HEK293 (cell line): ENCODE measurements at regions not wholly inside any gene's neighbourhood (a gene's known extent, or its start where the extent isn't known, plus 50 kb on each side); places are given as distances from the start of the nearest gene placed in this dataset.

Source experiments
- CTCF ChIA-PET: fragments of 350-600 bp; formaldehyde crosslinking; extraction: SDS; loops from one replicate; lab custom pipeline; 2021; ENCODE audit warnings: antibody characterized with exemption; lab: Yijun Ruan, JAX
- POLR2A ChIA-PET: fragments of 300-600 bp; formaldehyde crosslinking; extraction: SDS; loops from one replicate; lab custom pipeline; 2020; ENCODE audit warnings: antibody characterized with exemption, inconsistent platforms; lab: Yijun Ruan, JAX
- H3K27ac ChIP-seq: fragments of 200-500 bp; sonication (Bioruptor generic); 2 replicates; pipeline ENCODE4 v1.5.1; 2014; ENCODE audit warnings: low read depth, low read length, control low read depth, inconsistent platforms; ENCODE audit errors: extremely low read depth
- H3K36me3 ChIP-seq, 2 experiments: fragments of 200-500 bp in 1 of 2; sonication (Bioruptor generic) in 1 of 2; 1 replicate in 1 of 2; 2 replicates in 1 of 2; pipeline ENCODE4 v1.5.1; 2014 to 2017; ENCODE audit warnings: inconsistent platforms in 2 of 2, low read length in 2 of 2; ENCODE audit not compliant: control insufficient read depth in 2 of 2, insufficient read depth in 1 of 2
- H3K4me1 ChIP-seq: fragments of 200-500 bp; sonication (Bioruptor generic); 2 replicates; pipeline ENCODE4 v1.5.1; 2014; ENCODE audit warnings: mild to moderate bottlenecking, low read length, inconsistent platforms; ENCODE audit not compliant: control insufficient read depth, insufficient read depth
- H3K4me3 ChIP-seq: 2 replicates; pipeline ENCODE4 v1.5.1; 2011; ENCODE audit warnings: low read depth, mild to moderate bottlenecking, control low read depth, low read length, moderate library complexity
- H3K9me3 ChIP-seq: fragments of 200-500 bp; sonication (Bioruptor generic); 2 replicates; pipeline ENCODE4 v1.5.1; 2014; ENCODE audit warnings: low read depth, low read length, inconsistent platforms; ENCODE audit not compliant: control insufficient read depth, insufficient read depth
- KLF10 ChIP-seq: fragments of 450-650 bp; IDR thresholded peaks from 2 replicates; pipeline ENCODE4 v1.5.1; 2018; ENCODE audit warnings: missing biosample characterization, mild to moderate bottlenecking, missing genetic modification characterization
- PRDM1 ChIP-seq: fragments of 450-650 bp; formaldehyde crosslinking; IDR thresholded peaks from 2 replicates; pipeline ENCODE4; 2016; ENCODE audit warnings: missing biosample characterization, missing genetic modification characterization
- SP7 ChIP-seq: fragments of 450-650 bp; formaldehyde crosslinking; IDR thresholded peaks from 2 replicates; pipeline ENCODE4 v1.5.1; 2016; ENCODE audit warnings: missing biosample characterization, missing genetic modification characterization
- ZEB2 ChIP-seq: fragments of 450-650 bp; formaldehyde crosslinking; IDR thresholded peaks from 2 replicates; pipeline ENCODE4 v1.5.1; 2016; ENCODE audit warnings: missing biosample characterization, missing genetic modification characterization
- ZFP3 ChIP-seq: fragments of 450-650 bp; formaldehyde crosslinking; IDR thresholded peaks from 2 replicates; pipeline ENCODE4 v1.5.1; 2016; ENCODE audit warnings: low read depth, missing biosample characterization, missing genetic modification characterization
- ZNF10 ChIP-seq: fragments of 450-650 bp; formaldehyde crosslinking; IDR thresholded peaks from 2 replicates; pipeline ENCODE4 v1.5.1; 2017; ENCODE audit warnings: missing biosample characterization, missing genetic modification characterization
- ZNF16 ChIP-seq: fragments of 450-650 bp; formaldehyde crosslinking; IDR thresholded peaks from 2 replicates; pipeline ENCODE4 v1.5.1; 2016; ENCODE audit warnings: low read depth, missing biosample characterization, missing genetic modification characterization
- ZNF221 ChIP-seq: fragments of 450-650 bp; formaldehyde crosslinking; IDR thresholded peaks from 2 replicates; pipeline ENCODE4 v1.5.1; 2017; ENCODE audit warnings: missing biosample characterization, missing genetic modification characterization, borderline replicate concordance
- ZNF416 ChIP-seq: fragments of 450-650 bp; formaldehyde crosslinking; IDR thresholded peaks from 2 replicates; pipeline ENCODE4 v1.5.1; 2016; ENCODE audit warnings: missing biosample characterization, missing genetic modification characterization
- ZNF48 ChIP-seq: fragments of 450-650 bp; formaldehyde crosslinking; IDR thresholded peaks from 2 replicates; pipeline ENCODE4 v1.5.1; 2016; ENCODE audit warnings: missing biosample characterization, missing genetic modification characterization
- ZNF544 ChIP-seq: fragments of 450-650 bp; formaldehyde crosslinking; IDR thresholded peaks from 2 replicates; pipeline ENCODE4 v1.5.0; 2017; ENCODE audit warnings: missing biosample characterization, missing genetic modification characterization
- ZNF548 ChIP-seq: fragments of 450-650 bp; formaldehyde crosslinking; IDR thresholded peaks from 2 replicates; pipeline ENCODE4 v1.5.1; 2016; ENCODE audit warnings: missing biosample characterization, missing genetic modification characterization
- ZNF571 ChIP-seq: fragments of 450-650 bp; formaldehyde crosslinking; IDR thresholded peaks from 2 replicates; pipeline ENCODE4 v1.5.0; 2017; ENCODE audit warnings: missing biosample characterization, missing genetic modification characterization
- ZNF600 ChIP-seq: fragments of 450-650 bp; formaldehyde crosslinking; IDR thresholded peaks from 2 replicates; pipeline ENCODE4 v1.5.1; 2016; ENCODE audit warnings: missing biosample characterization, missing genetic modification characterization
- ZNF610 ChIP-seq: fragments of 450-650 bp; formaldehyde crosslinking; IDR thresholded peaks from 2 replicates; pipeline ENCODE4 v1.5.1; 2016; ENCODE audit warnings: missing biosample characterization, missing genetic modification characterization, borderline replicate concordance
- ZNF670 ChIP-seq: fragments of 450-650 bp; formaldehyde crosslinking; IDR thresholded peaks from 2 replicates; pipeline ENCODE4 v1.5.1; 2016; ENCODE audit warnings: missing biosample characterization, missing genetic modification characterization, low read depth
- ZNF776 ChIP-seq: fragments of 450-650 bp; formaldehyde crosslinking; IDR thresholded peaks from 2 replicates; pipeline ENCODE4 v1.5.0; 2017; ENCODE audit warnings: missing biosample characterization, missing genetic modification characterization, borderline replicate concordance
- ZNF791 ChIP-seq: fragments of 450-650 bp; formaldehyde crosslinking; IDR thresholded peaks from 2 replicates; pipeline ENCODE4 v1.5.1; 2016; ENCODE audit warnings: missing biosample characterization, missing genetic modification characterization
- ZNF792 ChIP-seq: fragments of 450-650 bp; formaldehyde crosslinking; IDR thresholded peaks from 2 replicates; pipeline ENCODE4 v1.5.1; 2016; ENCODE audit warnings: missing biosample characterization, missing genetic modification characterization
- ZNF830 ChIP-seq: fragments of 450-650 bp; IDR thresholded peaks from 2 replicates; pipeline ENCODE4 v1.5.0; 2018; ENCODE audit warnings: missing biosample characterization, missing genetic modification characterization, low read depth, mild to moderate bottlenecking, moderate library complexity
- ZSCAN23 ChIP-seq: fragments of 450-650 bp; formaldehyde crosslinking; IDR thresholded peaks from 2 replicates; pipeline ENCODE4 v1.5.1; 2016; ENCODE audit warnings: missing biosample characterization, missing genetic modification characterization
- ZSCAN30 ChIP-seq: fragments of 450-650 bp; IDR thresholded peaks from 2 replicates; pipeline ENCODE4 v1.5.1; 2018; ENCODE audit warnings: missing biosample characterization, mild to moderate bottlenecking, missing genetic modification characterization, moderate library complexity
- TF ChIP-seq, protein P1 (sequence below): fragments of 450-650 bp; formaldehyde crosslinking; IDR thresholded peaks from 2 replicates; pipeline ENCODE4 v1.5.1; 2017; ENCODE audit warnings: missing biosample characterization, missing genetic modification characterization
- TF ChIP-seq, protein P2 (sequence below): fragments of 450-650 bp; formaldehyde crosslinking; IDR thresholded peaks from 2 replicates; pipeline ENCODE4 v1.5.1; 2016; ENCODE audit warnings: missing biosample characterization, missing genetic modification characterization
- TF ChIP-seq, protein P3 (sequence below): fragments of 450-650 bp; formaldehyde crosslinking; IDR thresholded peaks from 2 replicates; pipeline ENCODE4 v1.5.1; 2016; ENCODE audit warnings: missing biosample characterization, missing genetic modification characterization
- TF ChIP-seq, protein P4 (sequence below): fragments of 450-650 bp; formaldehyde crosslinking; IDR thresholded peaks from 2 replicates; pipeline ENCODE4 v1.5.1; 2016; ENCODE audit warnings: missing biosample characterization, missing genetic modification characterization
- TF ChIP-seq, protein P5 (sequence below): fragments of 450-650 bp; formaldehyde crosslinking; IDR thresholded peaks from 2 replicates; pipeline ENCODE4 v1.5.1; 2016; ENCODE audit warnings: missing biosample characterization, missing genetic modification characterization

DNA sequence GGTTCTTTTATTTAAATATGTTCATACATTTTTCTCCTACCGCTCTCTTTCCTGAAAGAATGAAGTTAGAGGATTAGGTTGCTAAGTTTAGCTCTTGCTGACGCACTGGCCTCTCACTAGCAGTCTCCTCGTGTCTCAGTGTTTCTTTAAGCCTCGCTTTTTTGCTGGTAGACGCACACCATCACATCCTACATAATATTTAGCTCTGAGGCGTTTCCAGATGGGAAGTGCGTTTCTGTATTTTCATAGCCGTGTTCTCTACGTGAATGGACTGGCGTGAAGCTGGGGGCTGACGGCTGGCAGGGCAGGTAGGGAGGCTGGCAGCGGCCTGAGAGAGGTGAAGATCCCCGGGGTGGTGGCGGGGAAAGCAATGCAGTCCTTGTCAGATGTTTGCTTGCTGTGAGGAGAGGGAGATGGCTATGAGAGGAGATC, 79.2 kb upstream of the SPRY4 start:
- no peak overlapping the region for H3K4me3 ChIP-seq
- no peaks in the 10 kb centered on the region for H3K4me1 ChIP-seq
- no peak overlapping the region for H3K27ac ChIP-seq
- POLR2A ChIA-PET, result no interaction called here
- CTCF ChIA-PET, result no interaction called here
- H3K9me3 ChIP-seq, result no peaks in the 10 kb centered on the region
- no peaks in the 10 kb centered on the region for H3K36me3 ChIP-seq
- TF ChIP-seq ZNF610 (no peak), ZSCAN23 (no peak), ZSCAN30 (tag by site-specific recombination) (no peak), ZNF16 (tag by site-specific recombination) (no peak), ZNF830 (tag by site-specific recombination) (no peak), ZNF544 (tag by site-specific recombination) (no peak), ZNF221 (tag by site-specific recombination) (no peak), ZNF670 (tag by site-specific recombination) (no peak), ZNF48 (no peak), ZFP3 (no peak), ZNF776 (tag by site-specific recombination) (no peak), ZNF548 (tag by site-specific recombination) (no peak), SP7 (tag by site-specific recombination) (no peak)
- TF ChIP-seq, protein P1, sequence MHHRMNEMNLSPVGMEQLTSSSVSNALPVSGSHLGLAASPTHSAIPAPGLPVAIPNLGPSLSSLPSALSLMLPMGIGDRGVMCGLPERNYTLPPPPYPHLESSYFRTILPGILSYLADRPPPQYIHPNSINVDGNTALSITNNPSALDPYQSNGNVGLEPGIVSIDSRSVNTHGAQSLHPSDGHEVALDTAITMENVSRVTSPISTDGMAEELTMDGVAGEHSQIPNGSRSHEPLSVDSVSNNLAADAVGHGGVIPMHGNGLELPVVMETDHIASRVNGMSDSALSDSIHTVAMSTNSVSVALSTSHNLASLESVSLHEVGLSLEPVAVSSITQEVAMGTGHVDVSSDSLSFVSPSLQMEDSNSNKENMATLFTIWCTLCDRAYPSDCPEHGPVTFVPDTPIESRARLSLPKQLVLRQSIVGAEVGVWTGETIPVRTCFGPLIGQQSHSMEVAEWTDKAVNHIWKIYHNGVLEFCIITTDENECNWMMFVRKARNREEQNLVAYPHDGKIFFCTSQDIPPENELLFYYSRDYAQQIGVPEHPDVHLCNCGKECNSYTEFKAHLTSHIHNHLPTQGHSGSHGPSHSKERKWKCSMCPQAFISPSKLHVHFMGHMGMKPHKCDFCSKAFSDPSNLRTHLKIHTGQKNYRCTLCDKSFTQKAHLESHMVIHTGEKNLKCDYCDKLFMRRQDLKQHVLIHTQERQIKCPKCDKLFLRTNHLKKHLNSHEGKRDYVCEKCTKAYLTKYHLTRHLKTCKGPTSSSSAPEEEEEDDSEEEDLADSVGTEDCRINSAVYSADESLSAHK (tag by site-specific recombination), result no peak
- TF ChIP-seq, protein P2, sequence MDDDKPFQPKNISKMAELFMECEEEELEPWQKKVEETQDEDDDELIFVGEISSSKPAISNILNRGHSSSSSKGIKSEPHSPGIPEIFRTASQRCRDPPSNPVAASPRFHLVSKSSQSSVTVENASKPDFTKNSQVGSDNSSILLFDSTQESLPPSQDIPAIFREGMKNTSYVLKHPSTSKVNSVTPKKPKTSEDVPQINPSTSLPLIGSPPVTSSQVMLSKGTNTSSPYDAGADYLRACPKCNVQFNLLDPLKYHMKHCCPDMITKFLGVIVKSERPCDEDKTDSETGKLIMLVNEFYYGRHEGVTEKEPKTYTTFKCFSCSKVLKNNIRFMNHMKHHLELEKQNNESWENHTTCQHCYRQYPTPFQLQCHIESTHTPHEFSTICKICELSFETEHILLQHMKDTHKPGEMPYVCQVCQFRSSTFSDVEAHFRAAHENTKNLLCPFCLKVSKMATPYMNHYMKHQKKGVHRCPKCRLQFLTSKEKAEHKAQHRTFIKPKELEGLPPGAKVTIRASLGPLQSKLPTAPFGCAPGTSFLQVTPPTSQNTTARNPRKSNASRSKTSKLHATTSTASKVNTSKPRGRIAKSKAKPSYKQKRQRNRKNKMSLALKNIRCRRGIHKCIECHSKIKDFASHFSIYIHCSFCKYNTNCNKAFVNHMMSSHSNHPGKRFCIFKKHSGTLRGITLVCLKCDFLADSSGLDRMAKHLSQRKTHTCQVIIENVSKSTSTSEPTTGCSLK (tag by site-specific recombination), result no peak
- TF ChIP-seq, protein P3, sequence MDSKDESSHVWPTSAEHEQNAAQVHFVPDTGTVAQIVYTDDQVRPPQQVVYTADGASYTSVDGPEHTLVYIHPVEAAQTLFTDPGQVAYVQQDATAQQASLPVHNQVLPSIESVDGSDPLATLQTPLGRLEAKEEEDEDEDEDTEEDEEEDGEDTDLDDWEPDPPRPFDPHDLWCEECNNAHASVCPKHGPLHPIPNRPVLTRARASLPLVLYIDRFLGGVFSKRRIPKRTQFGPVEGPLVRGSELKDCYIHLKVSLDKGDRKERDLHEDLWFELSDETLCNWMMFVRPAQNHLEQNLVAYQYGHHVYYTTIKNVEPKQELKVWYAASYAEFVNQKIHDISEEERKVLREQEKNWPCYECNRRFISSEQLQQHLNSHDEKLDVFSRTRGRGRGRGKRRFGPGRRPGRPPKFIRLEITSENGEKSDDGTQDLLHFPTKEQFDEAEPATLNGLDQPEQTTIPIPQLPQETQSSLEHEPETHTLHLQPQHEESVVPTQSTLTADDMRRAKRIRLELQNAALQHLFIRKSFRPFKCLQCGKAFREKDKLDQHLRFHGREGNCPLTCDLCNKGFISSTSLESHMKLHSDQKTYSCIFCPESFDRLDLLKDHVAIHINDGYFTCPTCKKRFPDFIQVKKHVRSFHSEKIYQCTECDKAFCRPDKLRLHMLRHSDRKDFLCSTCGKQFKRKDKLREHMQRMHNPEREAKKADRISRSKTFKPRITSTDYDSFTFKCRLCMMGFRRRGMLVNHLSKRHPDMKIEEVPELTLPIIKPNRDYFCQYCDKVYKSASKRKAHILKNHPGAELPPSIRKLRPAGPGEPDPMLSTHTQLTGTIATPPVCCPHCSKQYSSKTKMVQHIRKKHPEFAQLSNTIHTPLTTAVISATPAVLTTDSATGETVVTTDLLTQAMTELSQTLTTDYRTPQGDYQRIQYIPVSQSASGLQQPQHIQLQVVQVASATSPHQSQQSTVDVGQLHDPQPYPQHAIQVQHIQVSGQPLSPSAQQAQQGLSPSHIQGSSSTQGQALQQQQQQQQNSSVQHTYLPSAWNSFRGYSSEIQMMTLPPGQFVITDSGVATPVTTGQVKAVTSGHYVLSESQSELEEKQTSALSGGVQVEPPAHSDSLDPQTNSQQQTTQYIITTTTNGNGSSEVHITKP (tag by site-specific recombination), result no peak

DNA sequence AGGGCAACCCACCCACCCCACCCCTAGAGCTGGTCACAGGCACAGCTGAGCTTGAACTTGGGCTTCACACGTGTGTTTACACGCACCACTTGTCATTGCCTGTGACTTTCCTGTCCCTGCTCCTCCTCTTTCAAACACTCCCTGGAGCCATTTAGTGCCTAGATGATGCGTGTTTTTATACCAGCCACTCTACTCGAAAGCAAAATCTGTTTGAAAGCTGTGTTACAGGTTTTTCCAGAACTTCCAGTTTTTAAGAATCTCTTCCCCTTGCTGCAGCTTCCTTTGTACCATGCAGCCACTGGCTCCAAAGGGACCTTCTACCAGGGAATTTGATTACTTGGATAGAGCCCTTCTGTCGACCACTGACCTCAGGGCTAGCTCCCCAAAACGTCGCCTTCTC, 78.8 kb upstream of the SPRY4 start:
- no peaks in the 10 kb centered on the region for H3K9me3 ChIP-seq
- no peak overlapping the region for H3K27ac ChIP-seq
- POLR2A ChIA-PET, result no interaction called here
- no peak overlapping the region for H3K4me3 ChIP-seq
- no peaks in the 10 kb centered on the region for H3K36me3 ChIP-seq
- no peaks in the 10 kb centered on the region for H3K4me1 ChIP-seq
- CTCF ChIA-PET, result no interaction called here
- TF ChIP-seq, protein P4, sequence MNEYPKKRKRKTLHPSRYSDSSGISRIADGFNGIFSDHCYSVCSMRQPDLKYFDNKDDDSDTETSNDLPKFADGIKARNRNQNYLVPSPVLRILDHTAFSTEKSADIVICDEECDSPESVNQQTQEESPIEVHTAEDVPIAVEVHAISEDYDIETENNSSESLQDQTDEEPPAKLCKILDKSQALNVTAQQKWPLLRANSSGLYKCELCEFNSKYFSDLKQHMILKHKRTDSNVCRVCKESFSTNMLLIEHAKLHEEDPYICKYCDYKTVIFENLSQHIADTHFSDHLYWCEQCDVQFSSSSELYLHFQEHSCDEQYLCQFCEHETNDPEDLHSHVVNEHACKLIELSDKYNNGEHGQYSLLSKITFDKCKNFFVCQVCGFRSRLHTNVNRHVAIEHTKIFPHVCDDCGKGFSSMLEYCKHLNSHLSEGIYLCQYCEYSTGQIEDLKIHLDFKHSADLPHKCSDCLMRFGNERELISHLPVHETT (tag by site-specific recombination), result no peak
- TF ChIP-seq ZEB2 (tag by site-specific recombination) (no peak), ZNF571 (tag by site-specific recombination) (no peak), ZNF791 (tag by site-specific recombination) (no peak), ZNF10 (no peak), PRDM1 (tag by site-specific recombination) (no peak), ZNF416 (tag by site-specific recombination) (no peak), ZNF600 (tag by site-specific recombination) (no peak), KLF10 (tag by site-specific recombination) (no peak), ZNF792 (no peak)
- TF ChIP-seq, protein P5, sequence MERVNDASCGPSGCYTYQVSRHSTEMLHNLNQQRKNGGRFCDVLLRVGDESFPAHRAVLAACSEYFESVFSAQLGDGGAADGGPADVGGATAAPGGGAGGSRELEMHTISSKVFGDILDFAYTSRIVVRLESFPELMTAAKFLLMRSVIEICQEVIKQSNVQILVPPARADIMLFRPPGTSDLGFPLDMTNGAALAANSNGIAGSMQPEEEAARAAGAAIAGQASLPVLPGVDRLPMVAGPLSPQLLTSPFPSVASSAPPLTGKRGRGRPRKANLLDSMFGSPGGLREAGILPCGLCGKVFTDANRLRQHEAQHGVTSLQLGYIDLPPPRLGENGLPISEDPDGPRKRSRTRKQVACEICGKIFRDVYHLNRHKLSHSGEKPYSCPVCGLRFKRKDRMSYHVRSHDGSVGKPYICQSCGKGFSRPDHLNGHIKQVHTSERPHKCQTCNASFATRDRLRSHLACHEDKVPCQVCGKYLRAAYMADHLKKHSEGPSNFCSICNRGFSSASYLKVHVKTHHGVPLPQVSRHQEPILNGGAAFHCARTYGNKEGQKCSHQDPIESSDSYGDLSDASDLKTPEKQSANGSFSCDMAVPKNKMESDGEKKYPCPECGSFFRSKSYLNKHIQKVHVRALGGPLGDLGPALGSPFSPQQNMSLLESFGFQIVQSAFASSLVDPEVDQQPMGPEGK (tag by site-specific recombination), result no peak
